Suppressor macrophage (primary cell): ENCODE measurements at regions not wholly inside any gene's neighbourhood (a gene's known extent, or its start where the extent isn't known, plus 50 kb on each side); places are given as distances from the start of the nearest gene placed in this dataset.
"Not testable (repeated sequence)": the region's sequence is repeated elsewhere in the genome, so short reads cannot be mapped to it uniquely, and the experiment has no call there.

ENCODE experiments used
- DNase-seq, 4 experiments: peaks; one replicate each; pipeline ENCODE4 v3.0.0-alpha.2; 2020 to 2022

GRCh38 chr16:48105976-48106375 lies 49.8 kb downstream of the ABCC12 start:
- DNase-seq, result no peak

- no peak for DNase-seq
Observed at GRCh38 chr16:48105456-48105855, 50.3 kb downstream of the ABCC12 start.

- DNase-seq, result no peak
Observed at GRCh38 chr16:48103591-48103990, 52.2 kb downstream of the ABCC12 start.

- DNase-seq, result no peak
Observed at GRCh38 chr16:48102083-48103008, 53.4 kb downstream of the ABCC12 start.

GRCh38 chr16:48101069-48101674 lies 54.6 kb downstream of the ABCC12 start:
- DNase-seq, result no peak

GRCh38 chr16:48099455-48099854 lies 56.3 kb downstream of the ABCC12 start:
- no peak for DNase-seq

GRCh38 chr16:48098472-48098871 lies 57.3 kb downstream of the ABCC12 start:
- DNase-seq, result no peak

GRCh38 chr16:48091117-48091516 lies 64.7 kb downstream of the ABCC12 start:
- DNase-seq, result no peak

GRCh38 chr16:48089053-48089792 lies 66.6 kb downstream of the ABCC12 start:
- no peak for DNase-seq

- no peak for DNase-seq
Observed at GRCh38 chr16:48087639-48088038, 68.2 kb downstream of the ABCC12 start.

GRCh38 chr16:48086422-48086821 lies 69.4 kb downstream of the ABCC12 start:
- DNase-seq, result no peak

GRCh38 chr16:48085729-48086128 lies 70.1 kb downstream of the ABCC12 start:
- no peak for DNase-seq

GRCh38 chr16:48084826-48085225 lies 71.0 kb downstream of the ABCC12 start:
- DNase-seq, result no peak

- DNase-seq, result no peak
Observed at GRCh38 chr16:48082516-48082915, 73.3 kb downstream of the ABCC12 start.

- DNase-seq, result no peak
Observed at GRCh38 chr16:48081656-48082055, 74.1 kb downstream of the ABCC12 start.

GRCh38 chr16:48076455-48077012 lies 79.3 kb downstream of the ABCC12 start:
- DNase-seq, result no peak

GRCh38 chr16:48075398-48075797 lies 80.4 kb downstream of the ABCC12 start:
- no peak for DNase-seq

- no peak for DNase-seq
Observed at GRCh38 chr16:48067388-48067787, 88.4 kb downstream of the ABCC12 start.

GRCh38 chr16:48064971-48065370 lies 90.8 kb downstream of the ABCC12 start:
- DNase-seq, result no peak

- no peak for DNase-seq
Observed at GRCh38 chr16:48062681-48063080, 93.1 kb downstream of the ABCC12 start.

GRCh38 chr16:48059936-48060335 lies 95.9 kb downstream of the ABCC12 start:
- no peak for DNase-seq

GRCh38 chr16:48059190-48059589 lies 96.6 kb downstream of the ABCC12 start:
- not testable (repeated sequence) for DNase-seq

GRCh38 chr16:48057048-48057447 lies 98.7 kb downstream of the ABCC12 start:
- no peak for DNase-seq
